Subcutaneous abdominal adipose tissue (tissue), 5 donors: ENCODE measurements at regions not wholly inside any gene's neighbourhood (a gene's known extent, or its start where the extent isn't known, plus 50 kb on each side); places are given as distances from the start of the nearest gene placed in this dataset.

Experiments used
- H3K27ac ChIP-seq: one replicate; pipeline ENCODE4 v1.7.0; 2013; ENCODE audit warnings: low read depth, mild to moderate bottlenecking, inconsistent platforms, low read length, moderate library complexity
- H3K27me3 ChIP-seq, 5 donors: one replicate each; pipeline ENCODE4 v1.7.0; 2013; ENCODE audit warnings: low read length in 5 of 5, inconsistent platforms in 1 of 5; ENCODE audit not compliant: control insufficient read depth in 5 of 5, insufficient read depth in 4 of 5
- H3K36me3 ChIP-seq, 5 donors: one replicate each; pipeline ENCODE4 v1.7.0; 2013; ENCODE audit warnings: low read length in 5 of 5; ENCODE audit not compliant: control insufficient read depth in 5 of 5, insufficient read depth in 5 of 5
- H3K4me1 ChIP-seq, 5 donors: one replicate each; pipeline ENCODE4 v1.7.0; 2013; ENCODE audit warnings: low read length in 5 of 5, mild to moderate bottlenecking in 3 of 5, moderate library complexity in 1 of 5; ENCODE audit not compliant: control insufficient read depth in 5 of 5, insufficient read depth in 5 of 5
- H3K4me3 ChIP-seq, 5 donors: one replicate each; pipeline ENCODE4 v1.7.0; 2013; ENCODE audit warnings: low read length in 5 of 5, low read depth in 1 of 5
- H3K9ac ChIP-seq, 5 donors: one replicate each; pipeline ENCODE4 v1.7.0; 2013; ENCODE audit warnings: low read length in 5 of 5, mild to moderate bottlenecking in 4 of 5, moderate library complexity in 3 of 5
- H3K9me3 ChIP-seq, 5 donors: one replicate each; pipeline ENCODE4 v1.7.0; 2013; ENCODE audit warnings: low read length in 5 of 5; ENCODE audit not compliant: control insufficient read depth in 5 of 5
- donor health status: healthy.
- donor health status: healthy.
- donor health status: healthy.
- donor health status: healthy.
- donor health status: healthy.

GRCh38 chr21:24649691-24650090 is 957.6 kb downstream of the MRPL39 start:
- Histone ChIP-seq H3K27me3 (no peaks in the 10 kb centered on the region), H3K4me3 (no peak overlapping the region), H3K4me1 (peaks cover 0 to 4% (median 0%) of the 10 kb centered on the region in 5 donors), H3K36me3 (no peaks in the 10 kb centered on the region), H3K9ac (no peak overlapping the region), H3K27ac (no peak overlapping the region), H3K9me3 (peaks cover 0 to 3% (median 0%) of the 10 kb centered on the region in 5 donors)

DNA sequence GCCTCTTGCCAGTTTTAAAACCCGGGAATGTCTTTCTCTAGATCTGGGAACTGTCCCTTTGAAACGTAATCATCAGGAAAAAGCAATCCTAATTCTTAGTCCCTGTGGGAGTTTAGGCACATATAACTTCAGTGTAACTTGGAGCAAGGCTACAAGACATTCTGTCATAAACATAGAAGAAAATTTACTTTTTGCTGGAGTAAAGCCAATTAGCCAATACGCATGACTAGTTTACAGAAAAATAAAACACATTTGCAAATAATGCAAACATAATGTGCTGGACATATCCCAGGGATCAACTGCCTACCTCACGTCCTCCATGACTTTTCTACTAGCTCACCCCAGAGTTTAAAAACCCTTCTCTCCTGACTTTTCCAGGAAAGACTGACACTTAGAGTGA is 970.6 kb downstream of the MRPL39 start:
- H3K9ac ChIP-seq: no peak overlapping the region
- no peaks in the 10 kb centered on the region for H3K9me3 ChIP-seq
- H3K27ac ChIP-seq: no peak overlapping the region
- H3K27me3 ChIP-seq: no peaks in the 10 kb centered on the region
- H3K4me3 ChIP-seq: no peak overlapping the region
- H3K36me3 ChIP-seq: no peaks in the 10 kb centered on the region
- peaks cover 0 to 4% (median 0%) of the 10 kb centered on the region in 5 donors for H3K4me1 ChIP-seq

DNA sequence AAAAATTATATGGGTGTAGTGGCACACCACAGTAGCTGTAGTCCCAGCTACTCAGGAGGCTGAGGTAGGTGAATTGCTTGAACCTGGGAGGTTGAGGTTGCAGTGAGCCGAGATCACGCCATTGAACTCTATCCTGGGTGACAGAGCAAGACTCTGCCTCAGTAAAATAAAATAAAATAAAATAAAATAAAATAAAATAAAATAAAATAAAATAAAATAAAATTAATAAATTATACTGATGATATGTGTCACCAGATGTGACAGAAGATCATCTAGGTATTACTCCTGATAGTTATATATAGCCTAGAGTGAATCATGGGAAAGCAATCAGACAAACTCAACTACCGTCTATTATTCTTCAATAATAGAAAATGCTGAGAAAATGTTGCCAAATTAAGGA is 972.5 kb downstream of the MRPL39 start:
- Histone ChIP-seq H3K9me3 (no peaks in the 10 kb centered on the region), H3K4me3 (no peak overlapping the region), H3K36me3 (no peaks in the 10 kb centered on the region), H3K27me3 (no peaks in the 10 kb centered on the region), H3K4me1 (peaks cover 0 to 4% (median 0%) of the 10 kb centered on the region in 5 donors), H3K27ac (no peak overlapping the region), H3K9ac (no peak overlapping the region)

DNA sequence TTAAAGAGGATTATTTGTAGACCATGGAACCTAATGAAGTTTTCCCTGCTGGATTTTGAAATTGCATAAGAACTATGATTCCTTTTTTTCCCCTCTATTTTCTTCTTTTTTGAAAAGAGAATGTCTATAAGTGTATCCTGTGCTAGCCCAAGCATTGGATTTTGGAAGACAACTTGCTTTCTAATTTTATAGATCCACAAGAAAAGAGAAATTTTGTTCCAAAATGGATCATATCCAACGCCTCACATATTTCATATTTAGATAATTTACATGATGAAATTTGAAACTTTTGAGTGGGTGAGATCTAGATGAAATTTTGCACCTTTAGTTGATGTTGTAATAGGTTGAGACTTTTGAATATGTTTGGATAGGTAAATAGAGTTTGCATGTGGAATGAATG is 978.7 kb downstream of the MRPL39 start:
- Histone ChIP-seq H3K9me3 (no peaks in the 10 kb centered on the region), H3K9ac (no peak overlapping the region), H3K4me3 (no peak overlapping the region), H3K27ac (no peak overlapping the region), H3K4me1 (peaks cover 0 to 5% (median 0%) of the 10 kb centered on the region in 5 donors), H3K27me3 (no peaks in the 10 kb centered on the region), H3K36me3 (no peaks in the 10 kb centered on the region)

GRCh38 chr21:24628046-24628445 is 979.2 kb downstream of the MRPL39 start:
- Histone ChIP-seq H3K4me3 (no peak overlapping the region), H3K27ac (no peak overlapping the region), H3K9me3 (no peaks in the 10 kb centered on the region), H3K9ac (no peak overlapping the region), H3K36me3 (no peaks in the 10 kb centered on the region), H3K4me1 (peaks cover 0 to 5% (median 0%) of the 10 kb centered on the region in 5 donors), H3K27me3 (no peaks in the 10 kb centered on the region)

- Histone ChIP-seq H3K4me1 (peaks cover 0 to 6% (median 0%) of the 10 kb centered on the region in 5 donors), H3K27me3 (no peaks in the 10 kb centered on the region), H3K27ac (no peak overlapping the region), H3K4me3 (no peak overlapping the region), H3K36me3 (no peaks in the 10 kb centered on the region), H3K9me3 (no peaks in the 10 kb centered on the region), H3K9ac (no peak overlapping the region)
Measured at GRCh38 chr21:24617819-24618218, 989.5 kb downstream of the MRPL39 start.

DNA sequence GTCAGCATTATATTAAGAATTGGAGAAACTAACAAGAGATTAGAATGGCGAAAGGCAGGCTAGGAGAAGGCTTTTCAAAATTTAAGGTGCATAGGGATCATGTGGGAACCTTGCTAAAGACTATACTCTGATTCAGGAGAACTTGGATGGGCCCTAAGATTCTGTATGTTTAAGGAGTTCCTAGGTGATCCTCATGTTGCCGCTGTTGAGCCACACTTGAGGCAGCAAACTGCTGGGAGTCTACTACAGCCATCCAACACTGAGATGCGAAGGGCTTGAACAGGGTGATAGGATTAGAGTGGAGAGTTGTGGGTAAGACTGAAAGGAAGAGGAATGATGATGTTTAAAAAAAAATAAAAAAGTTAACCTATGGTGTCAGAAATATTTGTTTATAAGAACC is 1013.2 kb downstream of the MRPL39 start:
- no peaks in the 10 kb centered on the region for H3K9me3 ChIP-seq
- no peak overlapping the region for H3K4me3 ChIP-seq
- H3K36me3 ChIP-seq: no peaks in the 10 kb centered on the region
- no peaks in the 10 kb centered on the region for H3K4me1 ChIP-seq
- H3K9ac ChIP-seq: no peak overlapping the region
- H3K27me3 ChIP-seq: no peaks in the 10 kb centered on the region
- H3K27ac ChIP-seq: no peak overlapping the region

- H3K4me3 ChIP-seq: no peak overlapping the region
Measured at GRCh38 chr21:24590261-24590660, 1017.0 kb downstream of the MRPL39 start.

GRCh38 chr21:24583473-24583872 is 1023.8 kb downstream of the MRPL39 start:
- no peaks in the 10 kb centered on the region for H3K36me3 ChIP-seq
- H3K4me1 ChIP-seq: no peaks in the 10 kb centered on the region
- H3K9me3 ChIP-seq: no peaks in the 10 kb centered on the region
- H3K27ac ChIP-seq: no peak overlapping the region
- no peak overlapping the region for H3K4me3 ChIP-seq
- H3K27me3 ChIP-seq: no peaks in the 10 kb centered on the region
- H3K9ac ChIP-seq: no peak overlapping the region

More at GRCh38 chr21:24590261-24590660, 1017.0 kb downstream of the MRPL39 start:
- Histone ChIP-seq H3K9ac (no peak overlapping the region), H3K27me3 (no peaks in the 10 kb centered on the region), H3K27ac (no peak overlapping the region), H3K36me3 (no peaks in the 10 kb centered on the region), H3K4me1 (no peaks in the 10 kb centered on the region), H3K9me3 (no peaks in the 10 kb centered on the region)

DNA sequence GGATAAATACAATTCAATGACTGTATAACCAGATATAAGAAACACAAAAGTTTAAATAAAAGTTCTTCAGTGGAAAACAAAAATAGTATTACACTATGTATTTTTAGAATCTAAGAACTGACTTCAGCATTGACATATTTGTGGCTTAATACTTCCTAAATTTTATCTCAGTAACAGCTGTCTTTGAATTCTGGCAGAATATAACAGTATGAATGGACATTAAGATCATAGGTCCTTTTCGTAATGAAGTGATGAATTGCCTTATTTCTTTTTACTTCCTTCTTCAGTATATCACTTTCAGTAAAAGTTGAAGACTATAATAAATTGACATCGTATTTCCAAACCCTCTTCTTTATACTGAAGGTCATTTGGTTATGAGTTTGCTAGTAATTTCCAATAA is 1030.0 kb downstream of the MRPL39 start:
- Histone ChIP-seq H3K4me3 (no peak overlapping the region), H3K9me3 (no peaks in the 10 kb centered on the region), H3K36me3 (no peaks in the 10 kb centered on the region), H3K27ac (no peak overlapping the region), H3K9ac (no peak overlapping the region), H3K27me3 (no peaks in the 10 kb centered on the region), H3K4me1 (no peaks in the 10 kb centered on the region)

DNA sequence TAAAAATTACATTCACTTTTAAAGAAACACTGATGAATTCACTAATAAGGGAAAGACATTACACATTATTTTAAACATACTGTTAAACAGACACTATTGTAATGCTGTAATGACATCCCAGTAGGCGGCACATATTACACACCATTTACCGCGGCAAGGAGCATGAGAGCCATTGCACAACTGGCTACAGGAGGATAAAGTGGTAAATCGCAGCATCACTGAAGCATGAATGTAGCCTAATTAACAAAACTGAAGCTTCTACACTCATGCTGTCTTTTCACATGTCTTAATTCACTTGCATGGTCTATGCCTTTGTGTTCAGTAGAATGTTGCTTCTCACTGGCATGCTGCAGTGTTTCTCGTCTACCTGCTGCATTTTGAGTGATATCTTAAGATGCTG is 1046.0 kb downstream of the MRPL39 start:
- Histone ChIP-seq H3K9ac (no peak overlapping the region), H3K27me3 (no peaks in the 10 kb centered on the region), H3K4me3 (no peak overlapping the region), H3K27ac (no peak overlapping the region), H3K9me3 (peaks cover 0 to 10% (median 0%) of the 10 kb centered on the region in 5 donors), H3K36me3 (no peaks in the 10 kb centered on the region), H3K4me1 (no peaks in the 10 kb centered on the region)
